Stimulated activated CD4-positive, alpha-beta T cell treated with anti-CD3 and anti-CD28 coated beads, Interleukin-2, amount 100 ng/mL, for 4 hours (primary cell): ENCODE measurements at regions not wholly inside any gene's neighbourhood (a gene's known extent, or its start where the extent isn't known, plus 50 kb on each side); places are given as distances from the start of the nearest gene placed in this dataset.
A peak's percentile ranks its signal among the peaks of the same experiment; 100 is the strongest.
"Not testable (repeated sequence)": the region's sequence is repeated elsewhere in the genome, so short reads cannot be mapped to it uniquely, and the experiment has no call there.

Experiments
- DNase-seq: peaks from one replicate; pipeline ENCODE4 v3.0.0-alpha.2; 2020; ENCODE audit warnings: low read depth

DNA sequence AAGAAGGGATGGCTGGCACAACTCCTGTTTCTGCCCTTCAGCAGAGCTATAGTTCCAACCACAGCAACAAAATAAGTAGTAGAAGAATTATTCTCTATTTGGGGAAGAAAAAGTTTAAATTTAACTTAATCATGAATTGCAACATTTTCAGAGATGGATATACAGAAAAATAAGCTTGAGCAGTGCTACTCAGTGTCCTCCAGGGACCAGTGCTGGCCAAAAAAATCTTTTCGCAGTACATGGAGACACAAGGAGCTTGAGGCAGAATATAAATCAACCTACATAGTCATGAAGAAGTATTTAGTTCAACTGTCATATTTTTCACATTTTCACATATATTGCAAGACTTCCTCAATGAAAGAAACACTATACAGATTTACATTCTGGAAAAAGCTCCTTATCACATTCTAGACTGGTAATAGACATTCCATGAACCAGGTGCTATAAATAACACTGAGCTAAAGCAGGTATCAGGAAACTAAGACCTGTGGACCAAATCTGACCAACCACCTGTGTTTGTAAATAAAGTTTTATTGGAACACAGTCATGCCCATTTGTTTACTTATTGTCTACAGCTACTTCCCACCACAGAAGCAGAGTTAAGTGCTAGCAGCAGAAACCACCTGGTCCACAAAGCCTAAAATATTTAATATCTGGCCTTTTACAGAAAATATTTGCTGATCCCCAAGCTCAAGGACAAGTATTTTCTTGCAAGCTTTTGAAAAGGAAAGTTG lies 101.9 kb downstream of the RGS21 start:
- no peak for DNase-seq

DNA sequence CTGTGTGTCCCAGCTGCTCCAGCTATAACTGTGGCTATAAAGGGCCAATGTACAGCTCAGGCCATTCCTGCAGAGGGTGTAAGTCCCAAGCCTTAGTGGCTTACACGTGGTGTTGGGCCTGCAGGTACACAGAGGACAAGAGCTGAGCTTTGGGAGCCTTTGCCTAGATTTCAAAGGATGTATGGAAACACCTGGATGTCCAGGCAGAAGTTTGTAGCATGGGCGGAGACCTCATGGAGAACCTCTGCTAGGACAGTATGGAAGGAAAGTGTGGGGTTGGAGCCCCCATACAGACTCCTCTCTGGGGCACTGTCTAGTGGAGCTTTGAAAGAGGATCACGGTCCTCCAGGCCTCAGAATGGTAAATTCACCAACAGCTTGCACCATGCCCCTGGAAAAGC lies 113.9 kb downstream of the RGS21 start:
- DNase-seq, result no peak

DNA sequence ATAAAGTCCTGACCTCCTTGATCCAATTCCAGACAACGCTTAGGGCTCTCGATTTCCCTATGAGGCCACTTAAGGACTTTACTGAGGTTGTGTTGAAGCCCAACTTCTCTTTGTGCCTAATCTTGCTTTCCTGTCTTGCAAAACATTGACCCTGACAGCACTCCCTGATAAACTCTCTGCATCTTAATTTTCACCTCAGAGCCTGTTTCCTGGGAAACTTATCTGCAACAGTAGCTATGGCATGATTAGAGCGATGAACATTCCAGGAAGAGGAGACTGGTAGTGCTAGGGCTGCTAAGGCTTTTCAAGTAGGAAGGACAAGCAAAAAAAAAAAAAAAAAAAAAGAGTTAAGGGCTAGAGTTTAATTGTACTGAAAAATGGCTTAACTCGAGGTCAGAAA lies 118.9 kb downstream of the RGS21 start:
- no peak for DNase-seq

DNA sequence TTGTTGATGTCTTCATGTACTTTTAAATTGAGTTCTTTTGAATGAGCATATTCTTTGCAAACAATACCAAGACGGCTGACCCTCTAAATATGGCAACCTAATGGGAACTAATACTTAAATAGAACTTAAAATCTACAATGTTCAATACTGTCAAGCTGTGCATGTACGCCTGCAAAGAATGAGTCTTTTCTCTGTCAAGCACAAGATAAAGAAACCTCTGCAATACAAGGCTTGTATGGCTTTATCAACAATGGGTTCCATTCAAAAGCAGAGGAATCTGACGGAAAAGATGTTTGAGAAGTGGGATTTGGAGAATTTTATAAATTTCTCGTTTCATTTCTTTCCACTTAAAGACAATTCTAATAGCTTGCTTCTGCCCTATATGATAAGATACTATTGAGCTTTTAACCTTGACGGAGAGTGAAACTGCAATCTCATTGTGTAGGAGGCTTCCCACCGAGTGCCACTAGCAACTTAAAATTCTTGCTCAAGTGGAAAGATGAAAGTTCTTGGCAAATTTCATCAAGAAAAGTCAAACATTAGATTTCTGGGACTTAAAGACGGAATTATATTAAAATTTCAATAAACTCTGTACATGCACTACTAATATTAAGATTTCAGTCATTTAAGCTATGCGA lies 119.8 kb downstream of the RGS21 start:
- DNase-seq, result no peak

- no peak for DNase-seq
These were observed 121.9 kb downstream of the RGS21 start for GRCh38 chr1:192438737-192439136.

DNA sequence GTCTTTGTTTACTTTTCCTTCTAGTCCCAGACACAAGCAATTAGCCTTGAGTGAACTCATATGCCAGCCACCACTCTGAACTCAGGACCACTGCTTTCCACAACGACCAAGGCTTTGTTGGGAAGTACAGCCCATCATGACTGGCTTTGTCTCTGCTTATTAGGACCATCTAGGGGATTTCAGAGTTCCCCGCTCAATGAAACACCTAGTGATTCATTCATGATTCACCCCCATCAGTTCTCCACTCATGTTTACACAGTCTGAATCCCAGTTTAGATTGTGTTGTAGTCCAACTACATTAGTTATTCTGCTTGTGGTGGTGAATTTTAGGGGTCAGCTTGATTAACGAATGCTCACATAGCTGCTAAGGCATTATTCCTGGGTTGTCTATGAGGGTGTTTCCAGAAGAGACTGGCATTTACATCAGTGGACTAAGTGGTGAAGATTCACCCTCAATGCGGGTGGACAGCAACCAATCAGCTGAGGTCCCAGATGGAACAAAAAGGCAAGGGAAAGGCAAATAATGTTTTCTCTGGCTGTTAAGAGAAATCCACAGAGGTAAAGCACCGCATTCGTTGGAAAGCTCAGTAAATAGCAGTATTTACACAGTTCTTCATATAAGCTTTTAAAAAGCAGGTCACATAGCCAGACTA lies 122.7 kb downstream of the RGS21 start:
- no peak for DNase-seq

DNA sequence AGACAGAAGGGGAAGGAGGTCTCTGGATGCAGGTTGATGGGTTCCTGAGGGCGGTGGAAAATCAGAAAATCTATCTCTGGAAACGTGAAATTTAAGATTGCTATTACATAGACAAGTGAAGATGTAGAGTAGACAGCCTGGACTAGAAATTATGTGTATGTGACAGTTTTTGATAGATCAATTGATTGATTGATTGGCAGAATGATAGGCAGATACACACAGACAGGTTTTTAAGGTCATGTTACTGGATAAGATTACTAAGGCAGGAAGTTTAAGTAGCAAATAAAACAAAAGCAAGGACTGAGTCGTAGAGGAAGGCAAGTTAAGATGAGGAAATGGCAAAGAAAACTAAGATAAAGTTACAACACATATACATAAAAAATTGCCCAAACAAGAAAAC lies 124.7 kb downstream of the RGS21 start:
- DNase-seq, result no peak

GRCh38 chr1:192442736-192443135 lies 125.9 kb downstream of the RGS21 start:
- DNase-seq, result no peak

DNA sequence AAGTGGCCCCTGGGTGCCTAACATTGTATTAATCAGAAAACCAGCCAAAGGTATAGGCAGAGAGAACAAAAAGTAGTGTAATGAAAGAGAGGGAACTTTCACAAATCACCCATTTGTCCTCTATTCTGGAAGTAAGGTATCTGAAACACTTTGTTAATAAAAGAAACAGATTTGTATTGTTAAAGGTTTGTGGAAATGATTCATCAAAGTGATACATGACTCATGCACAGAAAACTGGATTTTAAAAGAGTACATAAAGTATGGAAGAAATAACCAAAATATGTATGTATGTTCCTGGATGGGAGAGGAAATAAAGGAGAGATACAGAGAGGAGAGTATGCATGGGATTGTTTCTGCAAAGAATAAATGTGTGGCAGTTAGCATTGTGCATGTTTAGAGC lies 126.8 kb downstream of the RGS21 start:
- DNase-seq, result no peak

GRCh38 chr1:192445241-192445640 lies 128.4 kb downstream of the RGS21 start:
- no peak for DNase-seq

- peak; percentile 32 for DNase-seq
These were observed 129.2 kb downstream of the RGS21 start for GRCh38 chr1:192445839-192446489.

DNA sequence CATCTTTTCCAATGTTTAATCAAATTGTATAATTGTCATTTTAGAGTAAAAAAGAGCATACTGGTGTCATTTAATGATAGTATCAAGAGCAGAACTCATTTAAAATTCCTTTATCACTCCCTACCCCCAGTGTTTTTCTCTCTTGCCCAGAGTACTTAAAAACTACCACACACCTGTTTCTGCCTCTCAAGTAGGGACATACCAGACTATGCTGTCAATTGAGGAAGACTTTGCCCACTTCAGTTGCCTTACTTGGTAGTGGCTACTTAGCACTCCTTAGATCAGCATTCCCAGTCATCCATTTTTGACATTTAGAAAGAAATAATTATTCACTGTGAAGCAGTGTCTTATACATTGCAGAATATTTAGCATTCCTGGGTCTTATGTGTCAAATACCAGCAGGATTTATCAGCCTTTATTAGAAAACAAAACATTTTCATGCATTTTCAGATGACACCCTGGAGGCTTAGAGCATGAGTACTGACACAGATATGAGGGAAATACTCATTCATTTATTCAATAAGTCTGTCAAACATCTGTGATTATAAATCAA lies 127.5 kb upstream of the RGS1 start:
- DNase-seq, result no peak

DNA sequence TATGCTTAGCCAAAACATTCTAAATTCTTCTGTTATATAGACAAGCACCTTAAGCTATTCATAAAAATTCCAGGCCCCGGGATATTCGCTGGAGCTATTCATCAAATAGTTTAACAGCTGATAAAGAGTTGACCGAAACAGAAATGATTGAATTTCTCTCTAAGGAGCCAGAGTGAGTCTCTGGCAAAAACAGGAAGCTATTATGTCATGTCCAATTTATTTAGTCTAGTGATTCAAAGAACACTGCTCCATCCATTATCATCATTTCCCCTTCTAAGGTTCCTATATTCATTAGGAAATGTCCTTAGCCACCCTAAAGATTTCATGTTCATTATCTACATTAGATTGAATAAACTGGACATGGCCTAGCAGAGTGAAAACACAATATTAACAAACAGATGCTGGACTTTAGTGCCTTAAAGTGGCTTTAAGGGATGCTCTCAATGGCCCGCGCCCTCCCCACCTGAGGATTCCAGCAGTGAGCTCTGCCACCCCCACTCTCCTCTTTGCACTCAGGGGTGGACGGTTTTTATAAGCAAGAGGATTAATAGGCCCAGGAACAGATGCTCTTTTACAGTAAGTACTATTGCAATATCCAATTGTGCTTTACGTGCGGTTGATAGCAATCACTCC lies 122.1 kb upstream of the RGS1 start:
- no peak for DNase-seq

- DNase-seq, result no peak
These were observed 116.1 kb upstream of the RGS1 start for GRCh38 chr1:192459467-192459866.

- no peak for DNase-seq
These were observed 113.9 kb upstream of the RGS1 start for GRCh38 chr1:192461684-192462083.

GRCh38 chr1:192462616-192463015 lies 113.0 kb upstream of the RGS1 start:
- DNase-seq, result no peak

DNA sequence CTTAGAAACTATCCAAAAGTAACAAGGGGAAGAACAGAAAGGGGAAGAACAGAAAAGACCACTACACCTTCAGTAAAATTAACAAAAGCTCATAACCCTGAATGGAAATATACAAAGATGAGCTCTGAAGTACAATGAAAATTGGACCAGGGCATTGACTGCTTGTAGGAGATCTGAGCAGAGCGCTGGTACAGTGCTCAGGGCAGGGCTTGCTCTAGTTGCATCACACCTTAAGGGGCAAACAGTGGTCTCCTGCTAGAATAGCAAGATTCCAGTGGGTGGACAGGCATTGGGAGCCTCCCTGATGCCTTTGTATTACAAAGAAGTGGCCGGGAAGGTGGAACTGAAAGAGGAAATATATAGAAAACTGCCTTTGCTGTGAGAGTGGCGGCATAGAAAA lies 111.9 kb upstream of the RGS1 start:
- DNase-seq, result no peak

DNA sequence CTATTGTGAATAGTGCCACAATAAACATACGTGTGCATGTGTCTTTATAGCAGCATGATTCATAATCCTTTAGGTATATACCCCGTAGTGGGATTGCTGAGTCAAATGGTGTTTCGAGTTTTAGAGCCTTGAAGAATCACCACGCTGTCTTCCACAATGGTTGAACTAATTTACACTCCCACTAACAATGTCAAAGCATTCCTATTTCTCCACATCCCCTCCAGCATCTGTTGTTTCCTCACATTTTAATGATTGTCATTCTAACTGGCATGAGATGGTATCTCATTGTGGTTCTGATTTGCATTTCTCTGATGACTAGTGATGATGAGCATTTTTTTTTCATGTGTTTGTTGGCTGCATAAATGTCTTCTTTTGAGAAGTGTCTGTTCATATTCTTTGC lies 110.4 kb upstream of the RGS1 start:
- DNase-seq, result not testable (repeated sequence)

DNA sequence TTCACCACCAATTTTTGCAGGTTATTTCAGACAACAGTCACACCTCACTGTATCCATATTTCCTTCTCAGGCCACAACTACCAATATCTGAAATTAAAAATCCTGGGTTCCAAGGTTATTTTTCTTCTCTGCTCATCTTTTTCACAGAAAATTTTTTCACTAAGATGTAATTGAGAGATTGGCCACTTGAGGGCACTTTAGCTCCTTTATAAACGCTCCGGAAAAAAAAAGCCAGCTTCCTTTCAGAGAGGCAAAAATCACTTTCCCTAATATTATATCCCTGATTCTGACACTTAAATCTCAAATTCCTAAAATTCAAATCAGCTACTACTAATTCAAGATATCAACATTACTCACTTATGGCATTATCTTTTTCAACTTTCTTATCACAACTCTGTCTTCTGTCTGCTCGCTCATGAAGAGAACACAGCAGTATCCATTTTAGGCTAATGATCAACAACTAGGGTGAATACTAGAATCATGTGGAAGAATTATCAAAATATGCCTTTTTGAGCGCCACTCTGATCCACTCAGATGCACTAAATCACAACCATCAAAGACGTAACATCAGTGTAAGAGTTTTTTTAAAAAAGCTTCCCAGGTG lies 101.4 kb upstream of the RGS1 start:
- no peak for DNase-seq

GRCh38 chr1:192475329-192475728 lies 100.2 kb upstream of the RGS1 start:
- DNase-seq, result no peak

DNA sequence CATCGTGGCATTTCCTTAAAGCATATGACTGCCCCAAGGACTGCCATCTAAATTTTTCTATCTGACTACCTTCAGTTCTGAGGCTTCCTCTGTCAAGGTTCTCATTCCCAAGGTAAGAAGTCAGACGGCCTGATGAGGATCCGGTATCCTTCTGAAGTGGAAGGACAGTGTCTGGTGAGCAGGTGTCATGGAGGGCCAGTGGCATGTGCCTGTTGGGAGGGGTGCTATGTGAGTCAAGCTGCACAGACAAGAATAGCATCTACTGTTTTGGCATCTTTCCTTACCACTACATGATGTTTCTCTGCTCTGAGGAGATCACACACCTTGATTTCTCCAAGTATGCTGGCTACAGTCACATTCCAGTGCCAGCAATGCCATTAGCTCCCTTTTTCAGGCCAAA lies 99.6 kb upstream of the RGS1 start:
- no peak for DNase-seq

DNA sequence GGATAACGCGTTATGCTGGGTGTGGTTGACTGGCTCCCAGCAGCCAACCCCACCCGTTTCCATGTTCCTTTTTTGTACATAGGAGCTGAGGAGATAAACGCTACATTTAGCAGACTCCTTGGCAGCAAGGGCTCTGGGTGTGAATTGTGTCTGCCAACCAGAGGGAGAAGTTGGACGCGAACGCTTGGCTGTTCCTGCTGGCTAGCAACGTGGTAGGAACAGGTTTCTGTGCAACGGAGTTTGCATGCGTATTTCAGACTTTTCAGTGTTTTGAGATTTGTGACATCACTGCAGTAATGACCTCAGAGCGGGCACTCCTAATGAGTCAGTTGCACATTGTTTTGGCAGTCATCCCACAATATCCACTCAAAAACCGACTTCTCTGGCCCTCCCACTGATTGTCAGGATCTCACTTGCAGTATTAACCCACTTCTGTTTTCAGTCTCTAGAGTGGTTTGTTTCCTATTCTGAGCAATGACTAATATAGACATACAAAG lies 98.7 kb upstream of the RGS1 start:
- DNase-seq, result no peak
